DOHH2 (cell line): ENCODE measurements at regions not wholly inside any gene's neighbourhood (a gene's known extent, or its start where the extent isn't known, plus 50 kb on each side); places are given as distances from the start of the nearest gene placed in this dataset.

ENCODE experiments used
- H3F3A ChIP-seq: fragments of 200-600 bp; sonication (generic), shearing (Covaris generic); 2 replicates; pipeline ENCODE4 v1.6.0; 2016; ENCODE audit warnings: antibody characterized with exemption, mild to moderate bottlenecking; ENCODE audit not compliant: control insufficient read depth, insufficient read depth
- H3K27ac ChIP-seq: fragments of 200-600 bp; sonication (generic); 2 replicates; pipeline ENCODE4 v1.5.1; 2014; ENCODE audit warnings: low read depth, mild to moderate bottlenecking, low read length, moderate library complexity
- H3K27me3 ChIP-seq: fragments of 200-600 bp; sonication (generic); 2 replicates; pipeline ENCODE4 v1.6.1; 2014; ENCODE audit warnings: mild to moderate bottlenecking, low read length, mixed read lengths; ENCODE audit not compliant: control insufficient read depth
- H3K36me3 ChIP-seq: fragments of 200-600 bp; sonication (generic); 2 replicates; pipeline ENCODE4 v1.6.1; 2014; ENCODE audit warnings: mild to moderate bottlenecking, low read length, moderate library complexity, mixed read lengths; ENCODE audit not compliant: control insufficient read depth
- H3K4me1 ChIP-seq: fragments of 200-600 bp; sonication (generic); 2 replicates; pipeline ENCODE4 v1.6.1; 2014; ENCODE audit warnings: mild to moderate bottlenecking, low read length, mixed read lengths; ENCODE audit not compliant: control insufficient read depth
- H3K4me2 ChIP-seq: fragments of 200-600 bp; sonication (generic); 2 replicates; pipeline ENCODE4 v1.6.0; 2014; ENCODE audit warnings: mild to moderate bottlenecking, low read length, moderate library complexity
- H3K4me3 ChIP-seq: fragments of 200-600 bp; sonication (generic); 2 replicates; pipeline ENCODE4 v1.5.1; 2014; ENCODE audit warnings: mild to moderate bottlenecking, low read length, mixed read lengths
- H3K79me2 ChIP-seq: fragments of 200-600 bp; sonication (generic); 2 replicates; pipeline ENCODE4 v1.6.1; 2014; ENCODE audit warnings: mild to moderate bottlenecking, low read length, mixed read lengths; ENCODE audit not compliant: control insufficient read depth
- H3K9me2 ChIP-seq: fragments of 200-600 bp; sonication (generic); replicated peaks from 2 replicates; pipeline ENCODE4 v1.6.1; 2014; ENCODE audit warnings: mild to moderate bottlenecking, low read length, mixed read lengths; ENCODE audit not compliant: control insufficient read depth
- H3K9me3 ChIP-seq: fragments of 200-600 bp; sonication (generic); 2 replicates; pipeline ENCODE4 v1.6.1; 2014; ENCODE audit warnings: antibody characterized with exemption, low read length, mixed read lengths; ENCODE audit not compliant: control insufficient read depth, insufficient read depth
- H4K20me1 ChIP-seq: fragments of 200-600 bp; sonication (generic); 2 replicates; pipeline ENCODE4 v1.6.0; 2014; ENCODE audit warnings: low read depth, mild to moderate bottlenecking, antibody characterized with exemption, low read length, moderate library complexity; ENCODE audit not compliant: control insufficient read depth, insufficient read depth
- CTCF ChIP-seq: fragments of 200-600 bp; sonication (generic); IDR thresholded peaks from one replicate; pipeline ENCODE4 v1.5.1; 2014; ENCODE audit warnings: antibody characterized with exemption, mild to moderate bottlenecking, low read depth, low read length; ENCODE audit not compliant: poor library complexity, severe bottlenecking
- EZH2phosphoT487 ChIP-seq: fragments of 200-600 bp; sonication (generic); IDR thresholded peaks from 2 replicates; pipeline ENCODE4 v1.6.1; 2017; ENCODE audit warnings: borderline replicate concordance, mild to moderate bottlenecking, antibody characterized with exemption, low read length, moderate library complexity, mixed read lengths

GRCh38 chr20:29296256-29297230 lies 1960.9 kb upstream of the DEFB115 start:
- Histone ChIP-seq H3K9me2 (no peaks in the 10 kb centered on the region), H3F3A (no peaks in the 10 kb centered on the region), H3K36me3 (no peaks in the 10 kb centered on the region), H3K79me2 (no peaks in the 10 kb centered on the region), H3K4me3 (no peak overlapping the region), H3K27me3 (no peaks in the 10 kb centered on the region), H3K4me2 (no peak overlapping the region), H3K9me3 (peaks cover 44% of the 10 kb centered on the region), H4K20me1 (no peaks in the 10 kb centered on the region), H3K27ac (no peak overlapping the region), H3K4me1 (no peaks in the 10 kb centered on the region)
- TF ChIP-seq EZH2phosphoT487 (no peak), CTCF (no peak)

GRCh38 chr20:29297411-29298270 lies 1959.8 kb upstream of the DEFB115 start:
- Histone ChIP-seq H3K9me2 (no peaks in the 10 kb centered on the region), H4K20me1 (no peaks in the 10 kb centered on the region), H3K27me3 (no peaks in the 10 kb centered on the region), H3K4me3 (no peak overlapping the region), H3K79me2 (no peaks in the 10 kb centered on the region), H3F3A (no peaks in the 10 kb centered on the region), H3K27ac (no peak overlapping the region), H3K36me3 (no peaks in the 10 kb centered on the region), H3K9me3 (peaks cover 50% of the 10 kb centered on the region), H3K4me2 (no peak overlapping the region), H3K4me1 (no peaks in the 10 kb centered on the region)
- TF ChIP-seq EZH2phosphoT487 (no peak), CTCF (no peak)

GRCh38 chr20:29298271-29298590 lies 1959.2 kb upstream of the DEFB115 start:
- TF ChIP-seq EZH2phosphoT487 (no peak), CTCF (no peak)
- Histone ChIP-seq H3K4me1 (no peaks in the 10 kb centered on the region), H3K4me2 (no peak overlapping the region), H3K79me2 (no peaks in the 10 kb centered on the region), H3K4me3 (no peak overlapping the region), H3F3A (no peaks in the 10 kb centered on the region), H3K27me3 (no peaks in the 10 kb centered on the region), H3K9me3 (peaks cover 54% of the 10 kb centered on the region), H3K9me2 (no peaks in the 10 kb centered on the region), H3K27ac (no peak overlapping the region), H3K36me3 (no peaks in the 10 kb centered on the region), H4K20me1 (no peaks in the 10 kb centered on the region)
